NCI-H2196 (cell line): ENCODE measurements at regions not wholly inside any gene's neighbourhood (a gene's known extent, or its start where the extent isn't known, plus 50 kb on each side); places are given as distances from the start of the nearest gene placed in this dataset.

Experiments
- DNase-seq: peaks from one replicate; lab custom pipeline; 2025; ENCODE audit not compliant: unreplicated experiment; lab: John Stamatoyannopoulos, UW

GRCh38 chr12:132439333-132439904 is 50.5 kb upstream of the FBRSL1 start:
- DNase-seq, result no peak

- DNase-seq, result no peak
Observed at GRCh38 chr12:132438726-132439125, 51.2 kb upstream of the FBRSL1 start.

GRCh38 chr12:132437943-132438700 is 51.8 kb upstream of the FBRSL1 start:
- DNase-seq, result no peak

- no peak for DNase-seq
Observed at GRCh38 chr12:132437252-132437932, 52.6 kb upstream of the FBRSL1 start.

GRCh38 chr12:132436791-132437251 is 53.1 kb upstream of the FBRSL1 start:
- DNase-seq, result no peak

- no peak for DNase-seq
Observed at GRCh38 chr12:132435486-132436187, 54.3 kb upstream of the FBRSL1 start.

- peak; percentile 54 for DNase-seq
Observed at GRCh38 chr12:132433641-132434395, 56.1 kb upstream of the FBRSL1 start.

- DNase-seq, result no peak
Observed at GRCh38 chr12:132432721-132433577, 57.0 kb upstream of the FBRSL1 start.

GRCh38 chr12:132432126-132432705 is 57.7 kb upstream of the FBRSL1 start:
- DNase-seq, result no peak

GRCh38 chr12:132430838-132431774 is 58.8 kb upstream of the FBRSL1 start:
- no peak for DNase-seq

GRCh38 chr12:132429946-132430643 is 59.9 kb upstream of the FBRSL1 start:
- peak; percentile 87 for DNase-seq

- DNase-seq, result peak; percentile 66
Observed at GRCh38 chr12:132429602-132429945, 60.4 kb upstream of the FBRSL1 start.

- DNase-seq, result peak; percentile 66
Observed at GRCh38 chr12:132428936-132429601, 60.9 kb upstream of the FBRSL1 start.

- peak; percentile 29 for DNase-seq
Observed at GRCh38 chr12:132427999-132428935, 61.7 kb upstream of the FBRSL1 start.

GRCh38 chr12:132427174-132427768 is 62.7 kb upstream of the FBRSL1 start:
- DNase-seq, result no peak
